Stimulated activated CD8-positive, alpha-beta memory T cell treated with anti-CD3 and anti-CD28 coated beads, Interleukin-4, amount 100 ng/mL, for 4 hours (primary cell): ENCODE measurements at regions not wholly inside any gene's neighbourhood (a gene's known extent, or its start where the extent isn't known, plus 50 kb on each side); places are given as distances from the start of the nearest gene placed in this dataset.
"Not testable (repeated sequence)": the region's sequence is repeated elsewhere in the genome, so short reads cannot be mapped to it uniquely, and the experiment has no call there.

Experiments
- DNase-seq, 2 donors: peaks; one replicate each; pipeline ENCODE4 v3.0.0-alpha.2; 2020; ENCODE audit warnings: low read depth in 2 of 2, low spot score in 1 of 2

DNA sequence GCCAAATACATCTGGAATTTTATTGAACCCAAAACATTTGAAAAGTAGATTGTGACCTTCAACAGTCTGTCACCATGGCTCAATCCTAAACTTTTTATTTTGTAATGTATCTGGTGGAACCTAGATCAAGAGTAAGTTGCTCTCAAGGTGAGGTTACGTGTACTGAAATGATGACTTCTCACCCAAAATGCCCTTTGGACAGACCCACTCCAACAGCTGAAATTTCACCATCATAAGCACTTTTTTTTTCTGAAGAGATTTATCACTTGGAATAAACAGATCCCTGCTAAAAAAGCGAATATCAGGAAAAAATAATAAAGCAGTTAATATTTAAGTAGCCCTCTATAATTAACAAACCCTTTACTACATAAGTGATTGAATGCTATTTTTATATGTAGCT lies 155.0 kb upstream of the FBXL7 start:
- no peak for DNase-seq

DNA sequence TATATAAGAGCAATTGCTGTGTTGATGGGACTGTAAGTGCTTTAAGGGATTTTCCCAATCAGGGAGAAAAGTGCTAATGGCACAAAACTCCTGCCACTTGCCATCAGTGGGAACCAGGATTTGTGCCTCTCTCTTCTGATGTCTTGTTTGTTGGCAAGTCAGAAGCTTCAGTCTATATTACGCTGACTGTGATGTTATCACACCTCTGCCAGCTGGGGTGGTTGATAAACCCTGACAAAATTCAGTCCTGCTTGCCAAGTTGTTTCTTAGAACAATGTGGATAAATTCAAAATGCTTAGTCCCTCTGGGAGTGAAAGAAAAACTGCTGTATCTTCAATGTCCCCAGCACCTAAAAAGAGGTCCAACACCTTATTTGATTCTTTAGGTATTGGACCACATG lies 161.4 kb upstream of the FBXL7 start:
- no peak for DNase-seq

- no peak for DNase-seq
Measured at GRCh38 chr5:15334551-15335266, 165.3 kb upstream of the FBXL7 start.

- DNase-seq: no peak
Measured at GRCh38 chr5:15333091-15333490, 166.9 kb upstream of the FBXL7 start.

DNA sequence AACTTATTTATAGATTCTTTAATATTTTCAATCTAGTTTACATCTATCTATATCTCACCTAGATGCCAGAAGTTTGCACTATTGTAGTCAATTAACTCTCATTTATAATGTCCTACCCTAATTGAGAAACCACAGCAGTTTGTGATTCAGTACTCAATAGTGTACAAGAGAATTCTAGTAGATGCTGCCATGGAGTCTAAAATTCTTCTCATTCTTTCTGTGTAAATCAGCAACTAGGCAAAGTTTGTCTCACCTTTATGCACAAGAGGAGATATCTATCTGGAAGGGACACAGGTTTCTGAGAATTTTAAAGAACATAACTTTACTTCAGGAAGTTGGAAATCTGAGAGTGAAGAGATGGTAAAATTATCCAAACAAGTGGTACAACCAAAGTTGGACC lies 173.0 kb upstream of the FBXL7 start:
- no peak for DNase-seq

GRCh38 chr5:15326471-15326870 lies 173.5 kb upstream of the FBXL7 start:
- DNase-seq: no peak

GRCh38 chr5:15322421-15322820 lies 177.6 kb upstream of the FBXL7 start:
- no peak for DNase-seq

- no peak for DNase-seq
Measured at GRCh38 chr5:15321776-15322175, 178.2 kb upstream of the FBXL7 start.

DNA sequence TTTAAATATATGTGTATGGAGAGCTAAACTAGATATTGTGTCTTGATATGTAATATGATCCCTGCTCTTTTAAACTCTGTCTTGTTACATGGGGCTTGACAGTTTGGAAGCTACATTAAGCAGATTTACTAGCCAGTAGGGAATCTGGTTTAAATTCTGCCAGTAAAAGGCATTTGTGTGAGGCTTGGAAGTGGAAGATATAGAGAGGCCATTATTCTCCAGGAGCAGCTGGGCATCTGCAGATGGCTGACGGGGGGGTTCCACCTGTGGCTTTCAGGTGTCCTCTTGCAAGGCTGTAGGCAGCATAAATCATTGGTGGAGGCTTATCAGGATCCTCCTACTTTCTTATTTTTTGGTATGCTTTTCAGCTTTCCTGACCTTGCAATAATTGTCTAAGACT lies 179.1 kb upstream of the FBXL7 start:
- no peak for DNase-seq

GRCh38 chr5:15304914-15305834 lies 194.8 kb upstream of the FBXL7 start:
- DNase-seq: no peak

- no peak for DNase-seq
Measured at GRCh38 chr5:15304066-15304731, 195.8 kb upstream of the FBXL7 start.

- DNase-seq: no peak
Measured at GRCh38 chr5:15300141-15300540, 199.8 kb upstream of the FBXL7 start.

GRCh38 chr5:15290953-15291352 lies 209.0 kb upstream of the FBXL7 start:
- no peak for DNase-seq

- no peak for DNase-seq
Measured at GRCh38 chr5:15286650-15287049, 213.3 kb upstream of the FBXL7 start.

DNA sequence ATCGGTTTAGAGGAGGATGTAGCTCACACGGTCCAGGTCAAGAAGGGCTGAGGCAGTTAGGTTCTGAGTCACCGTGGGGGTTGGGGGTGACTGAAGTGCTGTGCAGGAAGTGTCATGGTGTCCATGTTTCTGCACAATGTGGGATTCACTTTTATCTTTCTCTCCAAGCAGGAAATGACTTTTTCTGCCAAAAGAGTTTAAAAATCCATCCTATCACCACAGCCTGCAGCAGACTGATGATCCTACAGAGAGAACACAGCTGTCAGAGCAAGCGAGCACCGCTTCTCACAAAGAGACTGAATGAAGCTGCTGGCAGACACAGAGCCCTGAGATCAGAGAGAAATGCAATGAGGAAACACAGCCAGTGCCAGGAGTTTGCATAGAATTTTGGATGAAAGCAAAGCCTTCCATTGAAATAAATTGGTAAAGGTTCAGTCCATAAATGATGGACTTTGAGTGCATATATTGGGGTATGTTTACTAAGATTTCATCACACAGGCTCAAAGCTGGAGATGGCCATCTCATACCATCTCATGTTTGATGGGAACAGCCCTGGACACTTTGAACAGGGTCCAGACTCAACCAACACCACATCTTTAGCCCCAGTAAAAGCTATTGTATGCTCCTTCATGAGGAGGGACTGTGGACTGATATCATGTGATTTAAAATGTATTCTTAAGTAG lies 213.9 kb upstream of the FBXL7 start:
- DNase-seq: no peak

- DNase-seq: no peak
Measured at GRCh38 chr5:15284706-15285105, 215.3 kb upstream of the FBXL7 start.

DNA sequence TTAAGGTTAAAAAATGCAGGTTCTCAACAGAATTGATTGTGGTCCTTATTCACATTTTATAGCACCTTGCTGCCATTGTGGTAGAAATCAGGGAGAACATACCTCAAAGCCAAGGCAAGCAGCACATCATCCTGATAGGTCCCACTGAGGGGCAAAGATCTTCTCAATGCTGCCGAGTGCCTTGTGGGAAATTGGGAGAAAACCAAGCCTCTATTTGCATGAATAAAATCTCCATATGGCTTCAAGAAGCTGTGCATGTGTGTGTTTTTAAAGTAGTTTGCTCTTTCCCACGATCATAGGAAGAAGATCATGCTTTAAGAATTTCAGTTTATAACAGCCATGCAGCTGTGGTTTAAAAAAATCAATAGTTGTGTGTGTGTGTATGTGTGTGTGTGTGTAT lies 216.9 kb upstream of the FBXL7 start:
- no peak for DNase-seq

- no peak for DNase-seq
Measured at GRCh38 chr5:15282611-15283010, 217.4 kb upstream of the FBXL7 start.

DNA sequence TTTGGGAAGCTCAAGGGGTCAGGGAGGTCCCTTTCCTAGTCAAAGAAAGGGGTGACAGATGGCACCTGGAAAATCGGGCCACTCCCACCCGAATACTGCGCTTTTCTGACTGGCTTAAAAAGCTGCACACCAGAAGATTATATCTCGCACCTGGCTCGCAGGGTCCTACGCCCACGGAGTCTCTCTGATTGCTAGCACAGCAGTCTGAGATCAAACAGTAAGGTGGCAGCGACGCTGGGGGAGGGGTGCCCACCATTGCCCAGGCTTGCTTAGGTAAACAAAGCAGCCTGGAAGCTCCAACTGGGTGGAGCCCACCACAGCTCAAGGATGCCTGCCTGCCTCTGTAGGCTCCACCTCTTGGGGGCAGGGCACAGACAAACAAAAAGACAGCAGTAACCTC lies 228.4 kb upstream of the FBXL7 start:
- DNase-seq: not testable (repeated sequence)

DNA sequence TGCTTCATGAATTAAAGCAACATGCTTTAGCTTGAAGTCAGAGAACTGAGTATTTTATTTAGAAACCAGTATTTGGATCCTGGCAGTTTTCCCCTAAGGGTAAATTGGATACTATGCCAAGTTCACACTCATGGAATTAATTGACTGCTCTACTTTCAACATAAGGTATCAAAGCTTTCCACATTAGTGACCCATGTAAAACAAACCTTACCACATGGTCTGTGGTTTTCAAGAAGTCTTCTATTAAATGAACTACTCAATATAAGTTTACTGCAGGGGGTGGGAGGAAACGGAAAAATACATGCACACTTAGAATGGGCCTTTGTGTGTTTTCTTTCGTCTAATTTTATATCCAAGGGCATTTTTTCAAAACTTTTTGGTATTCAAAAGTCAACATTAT lies 232.0 kb upstream of the FBXL7 start:
- no peak for DNase-seq

DNA sequence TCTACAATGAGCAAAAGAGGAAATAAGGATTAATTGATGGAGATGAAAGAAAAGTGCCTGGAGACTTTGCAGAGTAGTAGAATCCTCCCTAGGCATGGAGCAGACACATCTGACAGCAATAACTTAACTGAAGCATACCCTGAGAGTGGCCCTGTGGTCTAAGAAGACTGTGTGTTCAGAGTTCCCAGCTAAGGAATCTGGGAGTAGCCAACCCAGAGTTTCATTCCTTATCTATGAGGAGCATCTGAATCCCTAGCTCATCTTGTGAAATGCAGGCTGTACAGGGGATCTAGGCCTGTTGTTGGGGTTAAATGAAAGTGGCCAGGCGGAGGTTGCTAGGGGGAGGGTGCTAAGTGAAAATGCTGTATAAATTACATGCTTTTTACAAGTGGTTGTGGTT lies 233.1 kb upstream of the FBXL7 start:
- DNase-seq: no peak
